HepG2 (cell line): ENCODE measurements at regions not wholly inside any gene's neighbourhood (a gene's known extent, or its start where the extent isn't known, plus 50 kb on each side); places are given as distances from the start of the nearest gene placed in this dataset.

ENCODE experiments used
- CEBPB ChIP-seq: IDR thresholded peaks from 2 replicates; pipeline ENCODE4 v1.6.1; 2011; ENCODE audit warnings: low read depth, low read length, improper control_type of control experiment, borderline replicate concordance
- GABPB1 ChIP-seq: IDR thresholded peaks from 2 replicates; pipeline ENCODE4 v1.6.1; 2016; ENCODE audit warnings: mild to moderate bottlenecking, missing genetic modification reagents, moderate library complexity, missing compliant biosample characterization
- GMEB1 ChIP-seq: sonication (generic); formaldehyde crosslinking; IDR thresholded peaks from 2 replicates; pipeline ENCODE4 v1.5.1; 2020; ENCODE audit warnings: missing genetic modification reagents, mild to moderate bottlenecking, borderline replicate concordance
- HOXA7 ChIP-seq: sonication (generic); formaldehyde crosslinking; IDR thresholded peaks from 2 replicates; pipeline ENCODE4 v1.8.1; 2022; ENCODE audit warnings: mild to moderate bottlenecking, missing genetic modification reagents, moderate library complexity
- IRF1 ChIP-seq: sonication (generic); formaldehyde crosslinking; IDR thresholded peaks from 2 replicates; pipeline ENCODE4 v1.4.0; 2020; ENCODE audit warnings: low read depth, mild to moderate bottlenecking, missing genetic modification reagents
- NR1H2 ChIP-seq: sonication (generic); formaldehyde crosslinking; IDR thresholded peaks from 2 replicates; pipeline ENCODE4 v1.8.1; 2022; ENCODE audit warnings: low read depth, missing genetic modification reagents, borderline replicate concordance
- POGZ ChIP-seq: sonication (generic); formaldehyde crosslinking; IDR thresholded peaks from 2 replicates; pipeline ENCODE4 v1.4.0; 2020; ENCODE audit warnings: mild to moderate bottlenecking, missing genetic modification reagents
- RNF2 ChIP-seq: fragments of 450-650 bp; conservative IDR thresholded peaks from 2 replicates; pipeline ENCODE4 v1.6.1; 2016; ENCODE audit warnings: low read depth
- USF2 ChIP-seq, 2 experiments: sonication (generic) in 1 of 2; formaldehyde crosslinking in 1 of 2; IDR thresholded peaks; 2 replicates each; pipeline versions ENCODE4 v1.5.1 to v1.6.1; 2011 to 2020; ENCODE audit warnings: borderline replicate concordance in 1 of 2, low read depth in 1 of 2, low read length in 1 of 2, mild to moderate bottlenecking in 1 of 2, missing genetic modification reagents in 1 of 2, moderate library complexity in 1 of 2
- ZBTB21 ChIP-seq: sonication (generic); formaldehyde crosslinking; IDR thresholded peaks from 2 replicates; pipeline ENCODE4 v1.4.0; 2020; ENCODE audit warnings: missing genetic modification reagents
- ZBTB40 ChIP-seq, 2 experiments: fragments of 450-650 bp in 1 of 2; sonication (generic) in 1 of 2; formaldehyde crosslinking in 1 of 2; IDR thresholded peaks; 2 replicates each; pipeline versions ENCODE4 v1.6.1 to v1.8.0; 2016 to 2022; ENCODE audit warnings: antibody characterized with exemption in 1 of 2, mild to moderate bottlenecking in 1 of 2, missing genetic modification reagents in 1 of 2
- ZNF333 ChIP-seq: sonication (generic); formaldehyde crosslinking; IDR thresholded peaks from 2 replicates; pipeline ENCODE4 v1.4.0; 2020; ENCODE audit warnings: mild to moderate bottlenecking, missing genetic modification reagents, borderline replicate concordance
- ZNF382 ChIP-seq: sonication (generic); formaldehyde crosslinking; IDR thresholded peaks from 2 replicates; pipeline ENCODE4 v1.5.0; 2020; ENCODE audit warnings: missing genetic modification reagents, mild to moderate bottlenecking, borderline replicate concordance

- TF ChIP-seq ZBTB40 (IDR thresholded peaks at IDR 0.05): no peak
- TF ChIP-seq ZBTB40 (CRISPR knock-in tag; IDR thresholded peaks at IDR 0.05): no peak
- TF ChIP-seq GABPB1 (CRISPR knock-in tag): no peak
- TF ChIP-seq ZNF382 (CRISPR knock-in tag): no peak
- no peak for TF ChIP-seq CEBPB
- no peak for TF ChIP-seq NR1H2 (CRISPR knock-in tag)
- no peak for TF ChIP-seq IRF1 (CRISPR knock-in tag)
- TF ChIP-seq GMEB1 (CRISPR knock-in tag): no peak
- no peak for TF ChIP-seq ZBTB21 (CRISPR knock-in tag)
- no peak for TF ChIP-seq HOXA7 (CRISPR knock-in tag)
- TF ChIP-seq POGZ (CRISPR knock-in tag): no peak
- no peak for TF ChIP-seq ZNF333 (CRISPR knock-in tag)
- TF ChIP-seq RNF2: no peak
- TF ChIP-seq USF2 (IDR thresholded peaks at IDR 0.05; ENCODE audit: low read depth, low read length): no peak
- no peak for TF ChIP-seq USF2 (CRISPR knock-in tag; IDR thresholded peaks at IDR 0.05; ENCODE audit: borderline replicate concordance)
These were observed 76.0 kb upstream of the CD180 start (continued) for GRCh38 chr5:67272453-67273130.
